NCI-H524 treated with DMSO at 0.1 percent for 48 hours (cell line): ENCODE measurements at regions not wholly inside any gene's neighbourhood (a gene's known extent, or its start where the extent isn't known, plus 50 kb on each side); places are given as distances from the start of the nearest gene placed in this dataset.
A peak's percentile ranks its signal among the peaks of the same experiment; 100 is the strongest.

Experiments
- DNase-seq: peaks from one replicate; lab custom pipeline; 2025; lab: John Stamatoyannopoulos, UW

DNA sequence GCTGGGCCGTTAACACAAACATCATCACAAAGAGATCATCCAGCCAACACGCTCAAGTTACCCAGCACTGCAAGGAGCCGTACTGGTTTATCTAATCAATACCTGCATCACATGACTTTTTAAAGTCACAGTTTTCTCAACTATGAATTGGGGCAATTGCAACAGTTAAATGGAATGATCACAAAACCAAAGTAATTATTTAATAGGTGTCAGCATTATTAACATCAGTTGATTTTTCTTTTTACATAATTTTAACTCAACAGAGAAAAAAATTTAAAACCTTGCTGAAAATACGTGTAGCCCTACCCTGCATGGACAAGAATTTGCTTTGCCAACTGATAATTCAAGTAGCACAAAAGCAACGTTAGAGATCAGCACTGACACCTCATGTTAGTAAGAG lies 95.7 kb upstream of the SOX9 start:
- no peak for DNase-seq

GRCh38 chr17:72030067-72030899 lies 90.5 kb upstream of the SOX9 start:
- no peak for DNase-seq

DNA sequence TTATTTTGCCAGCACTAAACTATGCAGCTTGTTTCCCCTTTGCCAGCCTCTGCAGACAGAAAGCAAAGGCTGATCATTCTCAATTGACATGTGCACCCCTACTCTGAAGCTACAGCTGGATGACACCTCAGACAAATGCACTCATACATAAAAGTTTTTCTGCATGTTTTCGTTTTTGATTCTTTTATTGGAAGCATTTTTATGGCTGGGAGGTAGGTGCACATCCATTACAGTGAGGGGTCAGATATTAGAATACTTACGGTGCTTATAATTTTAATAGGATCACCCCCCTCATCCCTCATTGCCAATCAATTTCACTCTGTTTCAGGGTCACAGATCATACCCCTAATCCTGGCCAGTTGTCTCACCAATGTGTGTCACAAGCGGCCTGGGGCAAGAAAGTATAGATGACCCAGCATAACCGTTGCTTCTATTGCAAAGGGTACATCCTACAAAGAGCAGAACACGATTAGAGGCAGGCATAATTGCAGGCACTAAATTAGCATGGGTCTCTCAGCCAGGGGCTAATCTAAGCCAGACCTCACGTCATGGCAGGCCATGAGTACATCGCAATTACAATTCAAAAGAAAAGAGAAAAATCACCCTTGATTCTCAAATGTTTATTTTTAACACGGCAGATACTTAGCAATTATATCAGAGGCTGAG lies 89.5 kb upstream of the SOX9 start:
- DNase-seq: no peak

DNA sequence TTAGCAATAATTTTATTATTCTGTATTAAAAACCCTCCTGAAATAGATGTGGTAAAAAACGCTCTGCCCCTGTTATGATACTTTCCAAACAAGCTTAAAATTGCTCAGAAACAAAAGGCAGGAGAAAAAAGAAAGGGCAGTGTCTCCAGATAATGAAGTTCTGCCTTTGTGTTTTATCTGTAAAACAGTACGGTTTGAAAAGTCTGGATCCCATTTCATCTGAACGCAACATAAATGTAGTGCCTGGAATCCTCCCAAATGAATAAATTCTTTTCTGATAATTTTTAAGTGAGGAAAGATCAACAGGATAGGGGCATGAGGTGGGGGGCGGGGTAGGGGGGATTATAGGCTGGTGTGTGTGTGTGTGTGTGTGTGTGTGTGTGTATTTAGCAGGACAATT lies 87.5 kb upstream of the SOX9 start:
- no peak for DNase-seq

DNA sequence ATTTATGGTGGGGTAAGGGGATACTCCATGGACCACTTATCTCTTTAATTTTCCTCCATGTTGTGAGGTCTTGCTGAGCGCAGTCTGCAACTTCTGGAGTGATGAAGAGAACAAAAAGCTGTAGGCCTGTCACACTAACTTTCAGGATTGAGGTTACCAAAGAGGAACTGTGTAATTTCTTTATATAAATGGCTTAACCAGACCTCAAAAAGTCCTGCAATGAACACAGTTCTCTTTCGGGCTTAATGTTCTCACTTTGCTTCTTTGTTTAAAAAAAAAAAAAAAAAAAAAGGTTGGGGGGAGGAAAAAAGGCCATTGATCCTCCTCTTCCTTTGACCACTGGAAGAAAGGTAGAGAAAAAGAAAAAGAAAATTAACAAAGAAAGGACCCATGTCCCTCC lies 86.8 kb upstream of the SOX9 start:
- no peak for DNase-seq

DNA sequence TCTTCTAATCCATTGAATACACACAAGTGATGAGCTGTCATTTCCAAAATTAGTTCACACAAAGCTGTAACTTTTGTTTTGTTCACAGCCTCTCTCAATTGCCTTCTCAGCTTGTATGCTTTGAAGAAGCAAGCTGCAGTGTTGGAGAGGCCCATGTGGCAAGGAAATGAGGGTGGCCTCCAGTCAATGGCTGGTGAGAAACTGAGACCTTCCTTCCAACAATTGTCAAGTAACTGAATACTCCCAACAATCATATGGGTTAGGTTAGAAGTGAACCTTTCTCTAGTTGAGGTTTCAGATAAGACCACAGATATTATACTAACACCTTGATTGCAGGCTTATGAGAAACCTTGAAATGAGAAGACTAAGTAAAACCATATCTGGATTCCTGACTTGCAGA lies 82.4 kb upstream of the SOX9 start:
- no peak for DNase-seq

GRCh38 chr17:72039490-72039889 lies 81.3 kb upstream of the SOX9 start:
- no peak for DNase-seq

DNA sequence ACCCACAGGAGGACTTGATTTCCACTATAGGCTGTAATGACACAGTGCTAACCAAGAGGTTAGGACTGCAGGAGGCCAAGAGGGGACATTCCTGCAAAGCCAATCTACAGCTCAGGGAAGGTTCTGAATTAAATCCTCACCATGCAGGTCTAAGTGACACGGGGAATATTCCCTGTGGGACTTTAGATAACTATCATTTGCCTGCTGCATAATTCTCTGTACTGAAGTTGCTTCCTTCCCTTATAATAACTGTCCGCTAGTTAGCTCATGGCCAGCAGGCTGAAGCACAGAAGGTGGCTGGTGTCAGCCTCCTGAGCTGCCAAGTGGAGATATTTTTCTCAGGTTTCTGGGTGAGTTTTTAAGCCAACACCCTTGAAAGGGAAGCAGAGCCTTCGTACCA lies 74.6 kb upstream of the SOX9 start:
- no peak for DNase-seq

GRCh38 chr17:72046643-72047612 lies 73.9 kb upstream of the SOX9 start:
- no peak for DNase-seq

DNA sequence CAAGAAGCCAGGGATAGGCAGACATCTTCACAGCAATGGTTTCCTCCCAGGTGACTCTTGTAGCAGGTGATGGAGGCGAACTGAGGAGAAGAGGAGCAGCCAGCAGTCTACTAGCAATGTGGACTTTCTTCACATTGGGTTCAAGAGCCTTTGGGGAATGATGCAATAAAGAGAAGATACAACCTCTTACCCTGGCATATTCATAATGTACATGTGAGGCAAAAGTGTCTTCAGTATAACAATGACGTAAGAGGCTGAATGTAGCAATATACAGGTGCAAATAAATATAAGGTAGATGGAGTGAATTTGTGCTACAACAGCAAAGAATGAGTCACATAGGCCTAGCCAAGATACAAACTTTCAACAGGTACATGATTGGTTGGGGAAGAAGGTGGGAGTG lies 70.9 kb upstream of the SOX9 start:
- no peak for DNase-seq

GRCh38 chr17:72053036-72053435 lies 67.8 kb upstream of the SOX9 start:
- DNase-seq: no peak

GRCh38 chr17:72053449-72053848 lies 67.4 kb upstream of the SOX9 start:
- DNase-seq: peak; percentile 54

DNA sequence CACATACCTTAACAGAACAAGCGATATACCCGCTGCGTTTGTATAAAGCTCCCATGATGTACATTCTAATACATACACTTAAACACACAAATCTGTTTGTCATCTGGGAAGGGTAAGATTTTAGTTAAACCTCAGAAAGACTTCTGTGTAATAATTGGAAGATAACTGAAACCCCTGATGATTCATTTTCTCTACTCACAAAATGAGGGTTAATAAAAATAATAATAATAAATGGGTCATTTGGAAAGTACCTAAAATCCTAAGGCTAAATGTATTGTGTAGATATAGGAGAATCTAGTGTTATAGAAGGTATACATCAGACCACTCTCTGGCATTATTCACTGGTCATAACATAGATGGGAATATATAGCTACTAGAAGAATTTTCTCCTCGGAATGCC lies 64.7 kb upstream of the SOX9 start:
- no peak for DNase-seq

- DNase-seq: no peak
These were observed 64.0 kb upstream of the SOX9 start for GRCh38 chr17:72056727-72057290.

DNA sequence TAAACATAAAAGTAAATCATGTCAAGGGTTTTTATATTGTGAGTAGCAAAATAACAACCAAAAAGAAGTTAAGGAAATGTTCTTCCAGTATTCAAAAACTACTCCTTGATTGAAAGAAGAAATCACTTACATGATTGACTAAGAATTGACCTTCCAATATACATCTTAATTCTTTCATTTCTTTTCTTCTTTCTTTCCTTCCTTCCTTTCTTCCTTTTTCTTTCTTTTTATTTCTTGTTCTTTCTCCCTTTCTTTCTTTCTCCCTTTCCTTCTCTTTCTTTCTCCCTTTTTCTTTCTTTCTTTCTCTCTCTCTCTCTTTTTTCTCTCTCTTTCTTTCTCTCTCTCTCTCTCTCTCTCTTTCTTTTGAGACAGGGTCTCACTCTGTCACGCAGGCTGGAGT lies 60.7 kb upstream of the SOX9 start:
- no peak for DNase-seq

GRCh38 chr17:72063262-72063661 lies 57.6 kb upstream of the SOX9 start:
- DNase-seq: peak; percentile 31

DNA sequence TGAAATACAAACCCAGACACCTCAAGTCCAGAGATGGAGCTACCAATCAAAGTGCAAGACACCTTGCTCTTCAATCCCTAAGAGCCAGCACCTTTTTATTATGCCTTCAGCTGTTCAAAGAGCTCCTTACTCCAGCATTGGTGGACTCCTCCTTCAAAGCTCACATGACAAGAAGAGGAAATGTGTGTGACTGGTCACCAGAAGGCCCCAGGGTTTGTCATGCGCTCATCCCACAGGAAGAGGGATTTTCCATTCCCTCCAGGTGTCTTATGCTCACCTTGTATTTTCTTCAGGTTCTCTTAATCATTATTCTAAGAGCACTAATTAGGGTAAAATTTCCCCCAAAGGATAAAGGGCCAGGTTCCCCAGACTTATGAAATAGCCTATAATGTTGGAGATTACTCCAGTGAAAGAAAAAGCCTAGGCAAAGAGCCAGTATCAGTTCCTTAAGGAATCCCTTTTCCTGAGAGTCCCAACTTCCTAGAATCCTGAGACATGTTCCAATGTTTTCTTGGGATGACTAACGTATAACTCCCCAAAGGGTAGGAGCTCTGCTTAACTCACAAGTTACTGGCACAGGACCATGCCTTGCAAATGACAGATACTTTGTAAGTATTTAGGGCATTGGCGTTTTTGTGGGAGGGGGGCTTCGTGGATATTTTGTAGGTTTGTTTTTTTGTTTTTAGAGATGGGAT lies 56.9 kb upstream of the SOX9 start:
- no peak for DNase-seq

DNA sequence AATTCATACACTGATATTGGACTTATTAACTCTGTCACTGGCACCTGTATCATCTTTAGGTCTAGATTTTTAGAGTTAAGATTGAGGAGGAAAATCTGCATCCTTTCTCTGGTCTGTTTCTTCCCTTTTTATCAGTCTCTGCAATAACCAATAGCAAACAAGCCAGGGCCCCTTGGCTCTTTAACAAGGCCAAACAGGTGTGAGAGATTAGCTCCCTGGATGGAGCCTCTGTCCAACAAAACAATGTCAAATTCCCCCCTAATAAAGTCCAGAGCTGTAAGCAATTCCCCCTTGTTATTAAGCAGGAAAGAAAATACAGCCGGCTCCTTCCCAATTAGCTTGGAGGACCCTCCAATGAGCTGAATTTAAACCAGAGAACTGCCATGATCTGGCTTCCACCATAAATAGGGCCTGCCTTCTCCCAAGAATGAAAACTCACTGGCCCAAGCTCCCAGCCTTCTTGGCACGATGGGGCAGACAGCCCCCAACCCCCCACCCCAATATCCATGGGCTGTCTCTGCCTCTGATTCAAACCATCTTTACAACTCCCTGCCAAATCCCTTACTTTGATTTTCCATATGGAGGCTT lies 56.1 kb upstream of the SOX9 start:
- DNase-seq: no peak

GRCh38 chr17:72065556-72065955 lies 55.3 kb upstream of the SOX9 start:
- no peak for DNase-seq

- DNase-seq: no peak
These were observed 52.2 kb upstream of the SOX9 start for GRCh38 chr17:72068643-72069042.

GRCh38 chr17:72069586-72070202 lies 51.1 kb upstream of the SOX9 start:
- no peak for DNase-seq
